ENCODE measurements at regions not wholly inside any gene's neighbourhood (a gene's known extent, or its start where the extent isn't known, plus 50 kb on each side); places are given as distances from the start of the nearest gene placed in this dataset.
"Not testable (repeated sequence)": the region's sequence is repeated elsewhere in the genome, so short reads cannot be mapped to it uniquely, and the experiment has no call there.

DNA sequence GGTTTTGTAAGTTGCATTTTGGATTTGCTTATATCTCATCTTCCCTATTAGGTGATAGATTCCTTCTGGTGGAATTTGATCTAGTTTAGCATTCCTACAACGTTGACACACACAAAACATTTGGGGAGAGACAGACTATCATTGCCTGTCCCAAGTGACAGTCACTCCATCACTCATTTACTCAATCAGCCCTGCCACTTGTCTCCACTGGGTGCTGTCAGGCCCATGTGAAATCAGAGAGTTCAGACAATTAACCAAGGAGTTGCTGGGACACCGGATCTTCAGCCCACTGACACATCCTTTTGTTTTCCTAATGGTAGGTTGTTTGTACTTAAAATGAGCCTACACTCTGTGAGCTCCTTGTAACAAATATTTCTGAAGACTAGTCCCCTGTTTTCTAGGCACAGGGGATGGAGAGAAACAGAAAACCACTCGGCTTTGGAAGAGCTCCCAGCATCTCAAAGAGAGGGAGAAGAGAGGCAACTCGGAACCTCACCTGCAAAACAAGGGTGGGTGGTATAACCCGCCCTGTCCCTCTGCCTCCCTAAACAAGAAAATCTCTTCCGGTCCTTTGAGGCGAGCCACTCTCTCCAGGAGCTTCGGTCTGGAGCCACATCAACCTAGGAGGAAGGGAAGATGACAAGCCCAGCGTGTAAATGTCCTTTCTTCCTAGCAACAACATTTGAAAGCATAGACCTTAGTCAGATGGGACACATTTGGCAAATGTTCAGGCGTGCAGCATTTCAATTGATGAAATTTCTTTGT is 440.9 kb upstream of the KLF12 start:
- DNase-seq (ENCODE audit: low read depth), result peak; percentile 34

- DNase-seq (ENCODE audit: low read depth), result peak; percentile 3
Measured at GRCh38 chr13:74573654-74574053, 439.4 kb upstream of the KLF12 start.

- peak; percentile 37 for DNase-seq (ENCODE audit: low read depth)
Measured at GRCh38 chr13:74571811-74572210, 437.6 kb upstream of the KLF12 start.

DNA sequence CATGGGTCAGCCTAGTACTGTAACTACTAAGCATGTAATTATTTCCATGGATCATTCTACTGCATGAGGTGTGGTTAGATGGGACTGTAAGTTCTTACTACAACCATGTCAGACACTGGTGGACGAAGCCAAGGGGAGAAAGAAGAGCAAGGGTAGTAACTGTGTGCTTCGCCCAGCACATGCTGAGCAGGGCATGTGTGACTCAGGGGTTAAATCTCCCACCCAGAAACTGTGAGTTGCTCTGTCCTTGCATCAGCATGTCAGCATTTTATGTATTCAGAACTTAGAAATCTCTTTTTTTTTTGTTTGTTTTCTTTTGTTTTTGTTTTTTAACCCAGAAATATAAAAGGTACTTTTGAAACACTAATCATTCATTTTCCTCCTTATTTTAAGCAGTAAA is 436.6 kb upstream of the KLF12 start:
- no peak for DNase-seq (ENCODE audit: low read depth)

DNA sequence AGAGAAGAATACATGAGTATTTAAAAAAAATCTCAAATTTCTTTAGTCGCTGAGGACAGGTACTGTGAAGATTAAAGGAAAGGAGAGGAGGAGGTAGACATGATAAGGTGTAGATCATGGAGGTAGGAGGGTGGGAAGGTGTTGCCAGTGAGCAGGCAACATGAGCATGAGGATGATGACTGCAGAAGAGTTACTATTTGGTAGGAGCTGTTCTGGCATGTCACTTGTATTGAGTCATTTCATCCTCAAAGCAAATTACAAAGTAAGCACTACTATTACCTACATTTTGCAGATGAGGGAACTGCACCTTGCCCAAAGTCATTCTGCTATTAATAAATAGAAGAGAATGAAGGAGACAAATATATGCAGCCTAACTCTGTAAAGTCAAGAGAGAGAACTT is 435.8 kb upstream of the KLF12 start:
- DNase-seq (ENCODE audit: low read depth), result no peak

- no peak for DNase-seq (ENCODE audit: low read depth)
Measured at GRCh38 chr13:74569251-74569650, 435.0 kb upstream of the KLF12 start.

DNA sequence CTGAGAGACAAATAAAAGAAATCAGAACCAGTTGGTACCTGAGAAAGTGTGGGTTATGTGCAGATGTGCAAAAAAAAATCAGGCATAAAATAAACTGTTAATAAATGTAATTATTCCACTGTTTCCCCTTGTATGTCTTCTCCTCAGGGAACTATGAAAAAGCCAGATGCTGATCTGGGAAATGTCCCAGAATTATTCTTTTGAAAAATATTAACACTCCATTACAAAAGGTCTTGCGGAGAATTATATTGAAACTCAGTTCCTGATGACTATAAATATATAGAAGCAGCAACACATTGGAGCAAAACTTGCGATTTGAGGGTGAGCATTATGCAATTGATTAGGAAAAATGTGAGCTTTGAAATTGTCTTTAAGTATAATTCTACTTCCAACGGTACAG is 433.3 kb upstream of the KLF12 start:
- DNase-seq (ENCODE audit: low read depth), result no peak

DNA sequence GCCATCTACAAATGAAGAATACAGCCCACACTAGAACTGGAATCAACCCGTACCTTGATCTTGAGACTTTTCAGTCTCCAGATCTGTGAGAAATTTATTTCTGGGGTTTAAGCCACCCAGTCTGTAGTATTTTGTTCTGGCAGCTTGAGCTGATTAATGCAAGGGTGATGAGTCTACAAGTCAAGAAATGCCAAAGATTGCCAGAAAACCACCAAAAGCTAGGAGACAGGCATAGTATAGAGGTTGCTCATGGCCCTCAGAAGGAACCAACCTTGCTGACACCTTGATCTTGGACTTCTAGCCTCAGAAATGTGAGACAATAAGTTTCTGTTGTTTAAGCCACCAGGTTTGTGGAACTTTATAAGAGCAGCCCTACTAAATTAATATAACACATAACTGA is 428.2 kb upstream of the KLF12 start:
- DNase-seq (ENCODE audit: low read depth), result peak; percentile 61

DNA sequence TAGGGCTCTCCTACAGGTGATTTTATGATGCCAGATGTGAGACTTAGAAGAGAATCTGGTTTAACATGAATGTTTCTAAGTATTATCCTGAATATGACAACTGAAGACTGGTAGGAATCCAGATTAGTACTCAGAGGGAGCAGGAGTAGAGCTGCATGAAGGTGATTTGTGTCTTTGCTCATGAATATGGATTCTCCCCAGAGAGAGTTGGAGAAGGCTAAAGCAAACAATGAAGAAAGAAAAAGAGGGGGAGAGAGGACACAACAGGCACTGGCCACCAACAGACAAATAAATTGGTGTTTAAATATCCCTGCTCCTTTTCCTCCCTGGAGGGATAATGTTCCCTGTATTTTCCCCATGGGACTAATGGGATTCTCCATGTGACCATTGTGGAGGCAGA is 427.0 kb upstream of the KLF12 start:
- no peak for DNase-seq (ENCODE audit: low read depth)

DNA sequence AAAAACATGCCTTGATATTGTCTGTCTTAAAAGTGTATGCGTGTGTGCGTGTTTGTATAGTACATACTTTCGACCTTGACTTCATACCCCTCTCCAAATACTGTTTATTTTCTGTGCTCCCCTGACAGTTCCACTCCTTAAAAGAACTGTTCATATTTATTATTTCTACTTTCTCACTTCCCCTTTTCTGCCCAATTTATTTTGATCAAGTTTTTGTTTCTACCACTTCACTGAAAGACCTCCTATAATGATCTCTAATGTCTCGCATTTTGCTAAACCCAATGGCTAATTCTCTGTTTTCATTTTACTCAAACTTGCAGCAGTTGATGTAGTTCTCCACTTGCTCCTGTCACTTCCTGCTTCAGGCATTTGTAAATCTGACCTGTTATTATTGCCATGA is 426.1 kb upstream of the KLF12 start:
- no peak for DNase-seq (ENCODE audit: low read depth)

DNA sequence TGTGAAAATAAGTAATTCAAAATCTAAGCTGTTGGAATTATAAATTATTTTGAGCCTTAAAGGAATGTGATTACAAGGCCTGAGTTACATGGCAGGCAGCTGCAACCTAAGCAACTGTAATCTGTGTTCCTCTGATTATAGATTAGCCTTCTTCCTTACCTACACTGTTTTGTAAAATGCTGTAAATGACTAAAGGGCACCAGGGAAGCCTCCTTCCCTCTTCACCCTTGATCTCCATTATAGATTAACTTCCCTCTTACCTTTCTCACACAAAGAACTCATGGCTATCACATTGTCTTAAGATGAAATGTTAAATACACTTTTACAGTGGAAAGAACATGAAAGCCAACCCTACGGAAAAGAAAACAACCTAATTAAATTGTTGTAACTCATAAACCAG is 423.7 kb upstream of the KLF12 start:
- DNase-seq (ENCODE audit: low read depth), result no peak

GRCh38 chr13:74555651-74556420 is 421.6 kb upstream of the KLF12 start:
- no peak for DNase-seq (ENCODE audit: low read depth)

- DNase-seq (ENCODE audit: low read depth), result no peak
Measured at GRCh38 chr13:74555276-74555625, 421.0 kb upstream of the KLF12 start.

GRCh38 chr13:74554569-74555275 is 420.5 kb upstream of the KLF12 start:
- DNase-seq (ENCODE audit: low read depth), result peak; percentile 43

- peak; percentile 2 for DNase-seq (ENCODE audit: low read depth)
Measured at GRCh38 chr13:74550039-74550438, 415.8 kb upstream of the KLF12 start.

DNA sequence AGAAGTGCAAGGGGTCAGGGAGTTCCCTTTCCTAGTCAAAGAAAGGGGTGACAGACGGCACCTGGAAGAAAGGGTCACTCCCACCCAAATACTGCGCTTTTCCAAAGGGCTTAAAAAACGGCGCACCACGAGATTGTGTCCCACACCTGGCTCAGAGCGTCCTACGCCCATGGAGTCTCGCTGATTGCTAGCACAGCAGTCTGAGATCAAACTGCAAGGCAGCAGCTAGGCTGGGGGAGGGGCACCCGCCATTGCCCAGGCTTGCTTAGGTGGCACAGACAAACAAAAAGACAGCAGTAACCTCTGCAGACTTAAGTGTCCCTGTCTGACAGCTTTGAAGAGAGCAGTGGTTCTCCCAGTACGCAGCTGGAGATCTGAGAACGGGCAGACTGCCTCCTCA is 402.4 kb upstream of the KLF12 start:
- not testable (repeated sequence) for DNase-seq (ENCODE audit: low read depth)

GRCh38 chr13:74533226-74533625 is 399.0 kb upstream of the KLF12 start:
- no peak for DNase-seq (ENCODE audit: low read depth)

GRCh38 chr13:74530011-74530410 is 395.8 kb upstream of the KLF12 start:
- no peak for DNase-seq (ENCODE audit: low read depth)

GRCh38 chr13:74528734-74529513 is 394.7 kb upstream of the KLF12 start:
- peak; percentile 17 for DNase-seq (ENCODE audit: low read depth)

- DNase-seq (ENCODE audit: low read depth), result no peak
Measured at GRCh38 chr13:74523057-74523456, 388.9 kb upstream of the KLF12 start.

- DNase-seq (ENCODE audit: low read depth), result no peak
Measured at GRCh38 chr13:74511523-74511922, 377.3 kb upstream of the KLF12 start.
